Renal pelvis (tissue), 1 donor: ENCODE measurements at regions not wholly inside any gene's neighbourhood (a gene's known extent, or its start where the extent isn't known, plus 50 kb on each side); places are given as distances from the start of the nearest gene placed in this dataset.
"Not testable (repeated sequence)": the region's sequence is repeated elsewhere in the genome, so short reads cannot be mapped to it uniquely, and the experiment has no call there.

Experiments used
- DNase-seq: peaks from one replicate; pipeline ENCODE4 v3.0.0-alpha.2; 2013

GRCh38 chr2:228513480-228513879 lies 332.0 kb upstream of the SPHKAP start:
- not testable (repeated sequence) for DNase-seq

GRCh38 chr2:228509021-228509420 lies 327.5 kb upstream of the SPHKAP start:
- no peak for DNase-seq

- no peak for DNase-seq
These were observed 326.4 kb upstream of the SPHKAP start for GRCh38 chr2:228507870-228508269.

DNA sequence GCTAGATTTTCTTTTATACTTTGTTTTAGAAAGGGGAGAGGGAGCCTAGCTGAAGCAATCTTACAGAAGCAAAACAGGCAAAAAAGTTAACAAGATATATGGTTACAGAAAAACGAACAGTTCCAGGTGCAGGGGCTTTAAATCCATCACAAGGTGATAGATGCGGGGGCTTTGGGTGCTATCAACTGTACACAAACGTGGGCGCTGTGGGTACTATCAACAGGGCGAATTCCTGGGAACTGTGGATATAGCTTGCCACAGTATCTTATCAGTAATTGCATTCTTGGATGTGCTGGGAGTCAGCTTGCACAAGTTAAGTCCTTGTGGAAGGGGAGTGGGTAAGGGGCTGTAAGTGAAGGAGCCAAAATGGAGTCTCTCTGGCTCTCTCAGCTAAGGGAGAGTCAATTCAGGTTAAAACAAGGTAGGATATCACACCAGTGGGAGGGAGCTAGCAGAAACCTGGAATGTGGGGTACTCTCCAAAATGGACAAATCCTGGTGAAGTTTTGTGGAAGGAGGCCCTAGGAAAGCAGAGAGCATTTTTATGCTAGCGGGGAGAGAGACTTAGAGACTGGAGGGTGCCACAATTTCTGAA lies 325.8 kb upstream of the SPHKAP start:
- no peak for DNase-seq

- no peak for DNase-seq
These were observed 322.2 kb upstream of the SPHKAP start for GRCh38 chr2:228503731-228504130.

GRCh38 chr2:228493852-228494251 lies 312.4 kb upstream of the SPHKAP start:
- DNase-seq, result no peak

DNA sequence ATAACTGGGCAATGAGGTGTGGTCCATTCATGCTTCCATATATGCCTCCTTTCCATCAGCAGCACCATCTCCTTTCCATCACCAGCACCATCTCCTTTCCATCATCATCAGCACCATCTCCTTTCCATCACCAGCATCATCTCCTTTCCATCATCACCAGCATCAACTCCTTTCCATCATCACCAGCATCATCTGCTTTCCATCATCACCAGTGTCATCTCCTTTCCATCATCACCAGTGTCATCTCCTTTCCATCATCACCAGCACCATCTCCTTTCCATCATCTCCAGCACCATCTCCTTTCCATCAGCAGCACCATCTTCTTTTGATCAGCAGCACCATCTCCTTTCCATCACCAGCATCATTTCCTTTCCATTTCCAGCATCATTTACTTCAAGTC lies 297.5 kb upstream of the SPHKAP start:
- no peak for DNase-seq

GRCh38 chr2:228474466-228474865 lies 293.0 kb upstream of the SPHKAP start:
- no peak for DNase-seq

GRCh38 chr2:228469721-228470120 lies 288.2 kb upstream of the SPHKAP start:
- no peak for DNase-seq

DNA sequence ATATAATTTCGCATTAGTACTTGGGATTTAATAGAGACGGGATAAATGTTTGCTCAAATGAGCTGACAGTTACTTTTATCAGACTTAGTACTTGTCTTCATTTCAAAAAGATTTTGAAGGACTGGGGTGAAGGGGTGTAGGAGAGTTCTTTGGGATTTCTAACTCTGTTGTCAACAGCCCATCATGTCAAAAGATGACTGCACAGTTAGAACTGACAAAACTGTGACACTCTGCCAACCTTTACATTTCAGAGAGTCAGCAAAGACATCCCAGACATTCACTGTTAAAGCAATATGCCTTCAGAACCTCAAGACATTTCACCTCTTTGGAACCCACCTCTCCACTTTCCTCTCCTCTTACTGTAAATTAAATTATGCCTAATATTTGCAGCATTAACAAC lies 285.4 kb upstream of the SPHKAP start:
- no peak for DNase-seq

- no peak for DNase-seq
These were observed 283.9 kb upstream of the SPHKAP start for GRCh38 chr2:228465408-228465807.

GRCh38 chr2:228458364-228458763 lies 276.9 kb upstream of the SPHKAP start:
- DNase-seq, result no peak

DNA sequence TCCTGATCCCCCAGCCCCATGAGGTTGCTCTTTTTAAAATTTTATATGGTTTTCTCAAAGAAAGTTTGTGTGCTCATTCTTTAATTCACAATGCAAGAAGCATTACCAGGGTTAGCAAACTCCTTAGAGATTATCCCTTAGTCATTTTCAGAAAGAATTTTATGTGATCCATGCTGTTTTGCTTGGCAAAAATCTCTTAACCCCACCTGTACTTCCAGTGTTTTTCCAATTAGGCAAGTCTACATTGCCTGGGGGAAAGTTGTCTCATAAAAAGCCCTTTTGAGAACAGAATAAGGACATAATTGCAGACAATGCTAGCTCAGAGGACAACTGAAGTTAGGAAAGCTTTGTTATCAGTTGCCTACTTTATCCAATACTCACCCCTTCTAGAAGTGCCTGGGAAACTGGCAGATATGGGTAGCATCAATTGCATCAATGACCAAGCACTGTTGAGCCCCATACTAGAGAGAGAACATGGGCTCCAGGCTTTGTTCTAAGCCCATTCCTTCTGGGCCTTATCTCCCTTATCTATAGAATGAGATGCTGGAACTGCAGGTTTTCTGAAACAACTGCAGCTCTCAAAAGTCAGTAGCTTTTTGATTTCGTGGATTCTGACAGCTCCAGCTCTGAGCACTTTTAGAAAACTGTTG lies 265.9 kb upstream of the SPHKAP start:
- no peak for DNase-seq

DNA sequence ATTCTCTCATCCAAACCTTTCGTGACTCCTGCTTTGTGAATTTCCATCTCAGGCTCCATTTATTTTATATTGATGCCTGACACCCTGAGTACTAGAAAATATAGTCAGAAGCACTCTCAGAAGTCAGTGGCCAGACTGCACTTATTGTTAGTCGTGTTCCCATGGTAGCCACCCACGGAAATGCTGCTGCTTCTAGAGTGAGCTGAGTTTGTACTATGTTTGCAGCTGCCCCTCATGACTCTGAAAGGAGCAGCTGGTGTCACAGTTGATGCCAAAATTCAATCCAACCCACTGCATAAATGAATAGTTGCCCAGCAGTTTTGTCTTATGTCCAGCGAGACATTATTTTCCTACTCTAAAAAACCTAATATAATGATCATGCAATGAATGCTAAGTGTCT lies 265.2 kb upstream of the SPHKAP start:
- no peak for DNase-seq

DNA sequence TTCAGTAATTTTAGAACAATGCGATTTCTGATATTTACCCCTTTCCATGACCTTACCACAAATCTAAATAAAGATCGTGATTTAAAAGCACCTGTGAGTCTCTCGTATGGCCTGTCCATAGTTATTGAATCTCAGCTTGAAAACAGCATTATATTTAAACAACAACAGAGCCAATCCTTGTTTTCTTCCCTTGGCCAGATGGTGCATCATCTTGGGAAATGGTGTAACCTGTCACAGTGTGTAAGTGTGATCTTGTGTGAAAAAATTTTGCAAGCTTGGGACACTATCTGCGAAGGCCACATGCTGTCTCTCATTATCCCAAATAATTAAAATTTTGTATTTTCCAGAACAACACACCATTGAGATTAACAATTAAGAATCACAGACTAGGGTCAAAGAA lies 262.7 kb upstream of the SPHKAP start:
- no peak for DNase-seq

DNA sequence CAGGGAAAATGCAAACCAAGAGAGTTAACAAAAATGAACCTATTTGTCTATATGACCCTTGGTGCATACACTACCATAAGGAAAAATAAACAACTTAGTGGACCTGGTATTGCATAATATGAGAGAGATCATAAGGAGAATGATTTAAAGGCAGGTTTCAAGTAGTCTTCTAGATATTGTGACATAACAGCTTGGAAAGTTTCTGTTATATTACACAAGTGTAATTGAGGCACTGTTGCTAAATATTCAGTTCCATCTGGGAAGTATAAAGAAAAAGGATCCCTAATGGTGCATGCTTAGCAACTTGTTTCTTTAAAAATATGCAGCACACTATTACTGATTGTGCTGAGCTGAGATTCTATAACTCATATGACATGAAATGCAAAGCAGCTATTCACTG lies 252.2 kb upstream of the SPHKAP start:
- no peak for DNase-seq

DNA sequence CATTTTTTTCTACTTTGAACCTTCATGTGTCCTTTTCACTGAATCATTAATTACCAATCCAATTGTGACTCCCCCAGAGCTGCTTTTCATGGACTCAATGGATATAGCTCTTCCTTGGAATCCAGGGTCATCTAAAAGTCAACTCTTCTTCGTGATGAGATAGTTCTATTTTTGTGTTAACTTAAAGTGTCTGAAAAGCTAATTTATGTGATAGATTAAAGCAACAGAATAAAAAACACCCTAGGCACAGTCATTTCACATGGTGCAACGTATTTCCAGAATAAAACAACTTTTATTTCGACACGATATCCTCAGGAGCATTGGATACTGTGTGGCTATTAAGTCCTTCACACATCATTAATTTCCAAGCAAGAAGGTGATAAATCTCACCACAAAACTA lies 250.6 kb upstream of the SPHKAP start:
- peak; percentile 40 for DNase-seq

DNA sequence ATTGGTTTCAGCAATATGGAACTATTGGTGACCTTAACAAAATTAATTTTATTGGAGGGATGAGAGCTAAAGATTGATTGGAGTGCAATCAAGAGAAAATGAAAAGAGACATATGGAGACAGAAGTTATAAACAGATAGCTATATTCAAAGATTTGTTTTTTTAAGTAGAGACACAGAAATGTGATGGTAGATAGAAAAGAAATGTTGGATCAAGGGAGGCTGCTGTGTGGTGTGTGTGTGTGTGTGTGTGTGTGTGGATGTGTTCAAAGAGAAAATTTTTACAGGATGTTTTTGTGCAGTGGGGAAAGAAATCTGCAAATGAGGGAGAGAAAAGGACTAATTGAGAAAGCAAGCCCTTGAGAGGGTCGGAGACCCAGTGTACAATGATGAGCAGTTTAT lies 249.5 kb upstream of the SPHKAP start:
- DNase-seq, result no peak

GRCh38 chr2:228426502-228427216 lies 245.2 kb upstream of the SPHKAP start:
- DNase-seq, result no peak

DNA sequence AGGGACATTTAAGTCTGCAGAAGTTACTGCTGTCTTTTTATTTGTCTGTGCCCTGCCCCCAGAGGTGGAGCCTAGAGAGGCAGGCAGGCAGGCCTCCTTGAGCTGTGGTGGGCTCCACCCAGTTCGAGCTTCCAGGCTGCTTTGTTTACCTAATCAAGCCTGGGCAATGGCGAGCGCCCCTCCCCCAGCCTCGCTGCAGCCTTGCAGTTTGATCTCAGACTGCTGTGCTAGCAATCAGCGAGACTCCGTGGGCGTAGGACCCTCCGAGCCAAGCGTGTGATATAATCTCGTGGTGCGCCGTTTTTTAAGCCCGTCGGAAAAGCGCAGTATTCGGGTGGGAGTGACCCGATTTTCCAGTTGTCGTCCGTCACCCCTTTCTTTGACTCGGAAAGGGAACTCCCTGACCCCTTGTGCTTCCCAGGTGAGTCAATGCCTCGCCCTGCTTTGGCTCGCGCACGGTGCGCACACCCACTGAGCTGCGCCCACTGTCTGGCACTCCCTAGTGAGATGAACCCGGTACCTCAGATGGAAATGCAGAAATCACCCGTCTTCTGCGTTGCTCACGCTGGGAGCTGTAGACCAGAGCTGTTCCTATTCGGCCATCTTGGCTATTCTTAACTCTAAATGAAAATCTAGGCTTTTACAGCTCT lies 244.0 kb upstream of the SPHKAP start:
- not testable (repeated sequence) for DNase-seq

DNA sequence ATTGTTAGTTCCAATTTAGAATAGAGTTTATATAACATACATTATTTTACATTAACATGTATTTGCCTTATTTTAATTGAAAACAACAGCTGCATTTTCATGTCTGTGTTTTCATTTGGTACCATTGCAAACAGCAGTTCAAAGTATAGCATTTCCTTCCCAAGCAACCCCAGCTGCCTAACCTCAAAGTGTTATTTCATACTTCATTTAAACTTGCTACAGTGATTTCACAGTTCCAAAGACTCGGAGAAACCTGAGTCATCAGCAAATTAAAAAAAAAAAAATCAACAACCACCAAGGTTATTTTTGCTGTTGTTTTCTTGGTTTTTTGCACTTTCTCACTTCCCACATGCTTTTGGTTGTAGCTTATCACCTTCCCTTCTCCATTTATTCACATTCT lies 236.5 kb upstream of the SPHKAP start:
- DNase-seq, result peak; percentile 14

DNA sequence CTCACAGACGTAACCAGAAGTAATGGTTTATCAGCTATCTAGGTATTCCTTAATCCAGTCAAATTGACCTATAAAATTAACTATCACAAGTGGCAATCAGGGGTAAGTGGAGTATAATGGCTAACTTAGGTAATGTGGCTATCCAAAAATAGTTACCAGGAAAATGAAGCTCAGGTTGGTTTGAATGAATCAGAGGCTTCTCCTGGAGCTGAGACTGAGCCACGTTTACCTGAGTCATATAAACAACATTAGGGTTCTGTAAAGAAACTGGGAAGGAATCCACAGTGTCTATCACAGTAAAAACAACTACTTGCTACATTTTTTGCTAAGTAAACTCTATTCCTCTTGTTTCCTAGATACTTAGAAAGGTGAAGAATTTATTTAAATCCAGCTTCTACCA lies 236.0 kb upstream of the SPHKAP start:
- no peak for DNase-seq

GRCh38 chr2:228410061-228410460 lies 228.6 kb upstream of the SPHKAP start:
- no peak for DNase-seq
